Spleen (tissue), 11 donors: ENCODE measurements at regions not wholly inside any gene's neighbourhood (a gene's known extent, or its start where the extent isn't known, plus 50 kb on each side); places are given as distances from the start of the nearest gene placed in this dataset.

Experiments
- DNase-seq: peaks from one replicate; pipeline ENCODE4 v3.0.0-alpha.2; 2020
- H3K27ac ChIP-seq, 8 donors: fragments of 200-600 bp; sonication (generic) in 7 of 8; 1 replicate in 4 of 8; 2 replicates in 4 of 8; pipeline versions ENCODE4 v1.5.0 to v1.8.0; 2016 to 2021; ENCODE audit warnings: inconsistent platforms in 4 of 8, mild to moderate bottlenecking in 4 of 8, moderate library complexity in 1 of 8
- H3K27me3 ChIP-seq, 7 donors: fragments of 200-600 bp; sonication (generic) in 6 of 7; replicated peaks in 1 of 7; 1 replicate in 4 of 7; 2 replicates in 3 of 7; pipeline versions ENCODE4 v1.5.0 to v1.8.0; 2016 to 2021; ENCODE audit warnings: inconsistent platforms in 3 of 7, mild to moderate bottlenecking in 1 of 7
- H3K36me3 ChIP-seq, 6 donors: fragments of 200-600 bp; sonication (generic) in 5 of 6; 1 replicate in 4 of 6; 2 replicates in 2 of 6; pipeline versions ENCODE4 v1.5.0 to v1.8.0; 2016 to 2021; ENCODE audit warnings: inconsistent platforms in 2 of 6
- H3K4me1 ChIP-seq, 6 donors: fragments of 200-600 bp; sonication (generic) in 5 of 6; 1 replicate in 3 of 6; 2 replicates in 3 of 6; pipeline versions ENCODE4 v1.5.0 to v1.8.0; 2016 to 2021; ENCODE audit warnings: inconsistent platforms in 3 of 6
- H3K4me3 ChIP-seq, 8 donors: fragments of 200-600 bp; sonication (generic) in 7 of 8; 1 replicate in 4 of 8; 2 replicates in 4 of 8; pipeline versions ENCODE4 v1.5.0 to v1.8.0; 2016 to 2021; ENCODE audit warnings: inconsistent platforms in 4 of 8, mild to moderate bottlenecking in 4 of 8, moderate library complexity in 2 of 8
- H3K9me3 ChIP-seq, 8 donors: fragments of 200-600 bp; sonication (generic) in 7 of 8; 1 replicate in 4 of 8; 2 replicates in 4 of 8; pipeline versions ENCODE4 v1.5.0 to v1.8.0; 2016 to 2021; ENCODE audit warnings: inconsistent platforms in 4 of 8
- CTCF ChIP-seq, 11 experiments: fragments of 200-600 bp in 7 of 11; fragments of 450-650 bp in 4 of 11; sonication (generic) in 4 of 11; IDR thresholded peaks in 8 of 11; conservative IDR thresholded peaks in 3 of 11; 1 replicate in 7 of 11; 2 replicates in 4 of 11; pipeline versions ENCODE4 v1.4.0 to v1.8.0; 2016 to 2021; ENCODE audit warnings: antibody characterized with exemption in 11 of 11, inconsistent platforms in 4 of 11, mild to moderate bottlenecking in 1 of 11
- POLR2A ChIP-seq, 3 donors: fragments of 450-650 bp; IDR thresholded peaks; one replicate each; pipeline ENCODE4 v1.5.1; 2017; ENCODE audit warnings: antibody characterized with exemption in 3 of 3, mild to moderate bottlenecking in 1 of 3
- POLR2AphosphoS5 ChIP-seq, 3 donors: sonication (generic); formaldehyde crosslinking; IDR thresholded peaks; one replicate each; pipeline ENCODE4 v1.5.1; 2017; ENCODE audit warnings: antibody characterized with exemption in 3 of 3
- WGBS, 5 donors: extraction: QIAGEN DNeasy Blood & Tissue Kit in 3 of 5; methylation state at CpG; one replicate each; pipeline versions ENCODE4 v1.1.5 to v1.1.7; 2013 to 2018; 5-methylcytosine and 5-hydroxymethylcytosine counted together
- intact Hi-C: fragments of 100-400 bp; cut with DNase I; formaldehyde crosslinking; loops from one replicate; pipeline ENCODE4 v1.15.0; 2023; ENCODE audit warnings: low total_unique reads
- donor health status: healthy with polysubstance abuse.
- donor health status: DM: no; HTN: no; CAD: no; lungs with moderate emphysema.
- donor health status: DM: no; HTN: no; CAD: no.
- donor health status: Bipolar disorder and iron deficiency.
- donor health status: healthy.
- donor health status: DM: no; HTN: no; CAD: no.
- donor health status: DM: yes; HTN: yes; CAD: no.

- TF ChIP-seq POLR2AphosphoS5 (IDR thresholded peaks at IDR 0.05) (no peak), CTCF (IDR thresholded peaks at IDR 0.05 in 8 of 11, conservative IDR thresholded peaks at IDR 0.05 in 3 of 11) (no peak), POLR2A (IDR thresholded peaks at IDR 0.05) (no peak)
- no peak overlapping the region for H3K27ac ChIP-seq
- H3K9me3 ChIP-seq, result no peaks in the 10 kb centered on the region
- 48 to 66% (median 55%) methylated on average over 2 of the region's 2 CpGs for WGBS, 5 donors
- H3K4me1 ChIP-seq, result no peaks in the 10 kb centered on the region
- H3K4me3 ChIP-seq, result no peak overlapping the region
- no peaks in the 10 kb centered on the region for H3K36me3 ChIP-seq
- no peak for DNase-seq
- intact Hi-C loops, result no loop called here
- no peaks in the 10 kb centered on the region for H3K27me3 ChIP-seq
Measured at GRCh38 chr4:28241021-28241420, 1380.4 kb downstream of the STIM2 start.

- intact Hi-C loops, result no loop called here
- TF ChIP-seq POLR2A (IDR thresholded peaks at IDR 0.05) (no peak), POLR2AphosphoS5 (IDR thresholded peaks at IDR 0.05) (no peak), CTCF (IDR thresholded peaks at IDR 0.05 in 8 of 11, conservative IDR thresholded peaks at IDR 0.05 in 3 of 11) (no peak)
- no peaks in the 10 kb centered on the region for H3K4me1 ChIP-seq
Measured at GRCh38 chr4:28247805-28248204, 1387.2 kb downstream of the STIM2 start.

GRCh38 chr4:28248269-28248668 is 1387.6 kb downstream of the STIM2 start:
- Histone ChIP-seq H3K9me3 (no peaks in the 10 kb centered on the region), H3K27me3 (no peaks in the 10 kb centered on the region), H3K36me3 (no peaks in the 10 kb centered on the region), H3K4me3 (no peak overlapping the region), H3K4me1 (no peaks in the 10 kb centered on the region), H3K27ac (no peak overlapping the region)
- no peak for DNase-seq
- WGBS, 5 donors, result 39 to 60% (median 49%) methylated on average over 4 of the region's 4 CpGs
- intact Hi-C loops, result no loop called here
- TF ChIP-seq POLR2AphosphoS5 (IDR thresholded peaks at IDR 0.05) (no peak), CTCF (IDR thresholded peaks at IDR 0.05 in 8 of 11, conservative IDR thresholded peaks at IDR 0.05 in 3 of 11) (no peak), POLR2A (IDR thresholded peaks at IDR 0.05) (no peak)

More at GRCh38 chr4:28247805-28248204, 1387.2 kb downstream of the STIM2 start:
- no peaks in the 10 kb centered on the region for H3K9me3 ChIP-seq
- no peak overlapping the region for H3K4me3 ChIP-seq
- H3K27ac ChIP-seq, result no peak overlapping the region
- no peaks in the 10 kb centered on the region for H3K36me3 ChIP-seq
- no peaks in the 10 kb centered on the region for H3K27me3 ChIP-seq
- 84 to 97% (median 90%) methylated on average over 2 of the region's 2 CpGs for WGBS, 5 donors
- DNase-seq, result no peak

- intact Hi-C loops, result no loop called here
- no peaks in the 10 kb centered on the region for H3K36me3 ChIP-seq
- no peak overlapping the region for H3K27ac ChIP-seq
- no peak for TF ChIP-seq POLR2AphosphoS5 (IDR thresholded peaks at IDR 0.05)
- TF ChIP-seq CTCF (IDR thresholded peaks at IDR 0.05 in 8 of 11, conservative IDR thresholded peaks at IDR 0.05 in 3 of 11), result no peak
- no peak for TF ChIP-seq POLR2A (IDR thresholded peaks at IDR 0.05)
- peaks cover 0 to 15% (median 9%) of the 10 kb centered on the region in 8 donors for H3K9me3 ChIP-seq
- no peaks in the 10 kb centered on the region for H3K27me3 ChIP-seq
- H3K4me1 ChIP-seq, result no peaks in the 10 kb centered on the region
- WGBS, 5 donors, result 80 to 95% (median 87%) methylated on average over 2 of the region's 2 CpGs
- DNase-seq, result no peak
- no peak overlapping the region for H3K4me3 ChIP-seq
Measured at GRCh38 chr4:28250646-28251045, 1390.0 kb downstream of the STIM2 start.
